ENCODE measurements at regions not wholly inside any gene's neighbourhood (a gene's known extent, or its start where the extent isn't known, plus 50 kb on each side); places are given as distances from the start of the nearest gene placed in this dataset.

DNA sequence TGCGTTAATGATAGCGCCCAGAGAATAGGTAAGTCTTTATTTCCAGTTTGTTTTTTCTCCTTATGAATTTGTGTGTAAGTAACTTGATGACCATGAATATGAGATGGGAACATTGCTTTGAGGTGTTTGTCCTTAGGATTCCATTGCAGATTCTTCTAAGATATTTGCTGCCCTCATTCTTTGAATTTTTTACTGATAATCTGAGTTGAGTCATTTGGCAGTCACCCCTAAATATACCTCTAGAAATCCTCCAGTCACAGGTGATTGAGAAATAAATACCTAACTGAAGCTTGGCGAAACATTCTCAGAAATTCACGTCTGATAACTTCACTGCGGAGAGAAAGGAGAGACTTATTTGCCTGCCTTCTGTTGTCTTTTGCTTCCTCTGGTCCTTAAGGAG is 345.5 kb downstream of the SQOR start:
- no peak for TF ChIP-seq FOXA2 (IDR thresholded peaks at IDR 0.05)
- no peak for TF ChIP-seq NR2F2 (IDR thresholded peaks at IDR 0.05)
- TF ChIP-seq, protein P1, sequence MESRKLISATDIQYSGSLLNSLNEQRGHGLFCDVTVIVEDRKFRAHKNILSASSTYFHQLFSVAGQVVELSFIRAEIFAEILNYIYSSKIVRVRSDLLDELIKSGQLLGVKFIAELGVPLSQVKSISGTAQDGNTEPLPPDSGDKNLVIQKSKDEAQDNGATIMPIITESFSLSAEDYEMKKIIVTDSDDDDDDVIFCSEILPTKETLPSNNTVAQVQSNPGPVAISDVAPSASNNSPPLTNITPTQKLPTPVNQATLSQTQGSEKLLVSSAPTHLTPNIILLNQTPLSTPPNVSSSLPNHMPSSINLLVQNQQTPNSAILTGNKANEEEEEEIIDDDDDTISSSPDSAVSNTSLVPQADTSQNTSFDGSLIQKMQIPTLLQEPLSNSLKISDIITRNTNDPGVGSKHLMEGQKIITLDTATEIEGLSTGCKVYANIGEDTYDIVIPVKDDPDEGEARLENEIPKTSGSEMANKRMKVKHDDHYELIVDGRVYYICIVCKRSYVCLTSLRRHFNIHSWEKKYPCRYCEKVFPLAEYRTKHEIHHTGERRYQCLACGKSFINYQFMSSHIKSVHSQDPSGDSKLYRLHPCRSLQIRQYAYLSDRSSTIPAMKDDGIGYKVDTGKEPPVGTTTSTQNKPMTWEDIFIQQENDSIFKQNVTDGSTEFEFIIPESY (IDR thresholded peaks at IDR 0.05) = no peak
- TF ChIP-seq EGR1 (IDR thresholded peaks at IDR 0.05; ENCODE audit: low read depth in 2 of 2) = no peak
- TF ChIP-seq RXRA (IDR thresholded peaks at IDR 0.05) = no peak
- TF ChIP-seq, protein P2, sequence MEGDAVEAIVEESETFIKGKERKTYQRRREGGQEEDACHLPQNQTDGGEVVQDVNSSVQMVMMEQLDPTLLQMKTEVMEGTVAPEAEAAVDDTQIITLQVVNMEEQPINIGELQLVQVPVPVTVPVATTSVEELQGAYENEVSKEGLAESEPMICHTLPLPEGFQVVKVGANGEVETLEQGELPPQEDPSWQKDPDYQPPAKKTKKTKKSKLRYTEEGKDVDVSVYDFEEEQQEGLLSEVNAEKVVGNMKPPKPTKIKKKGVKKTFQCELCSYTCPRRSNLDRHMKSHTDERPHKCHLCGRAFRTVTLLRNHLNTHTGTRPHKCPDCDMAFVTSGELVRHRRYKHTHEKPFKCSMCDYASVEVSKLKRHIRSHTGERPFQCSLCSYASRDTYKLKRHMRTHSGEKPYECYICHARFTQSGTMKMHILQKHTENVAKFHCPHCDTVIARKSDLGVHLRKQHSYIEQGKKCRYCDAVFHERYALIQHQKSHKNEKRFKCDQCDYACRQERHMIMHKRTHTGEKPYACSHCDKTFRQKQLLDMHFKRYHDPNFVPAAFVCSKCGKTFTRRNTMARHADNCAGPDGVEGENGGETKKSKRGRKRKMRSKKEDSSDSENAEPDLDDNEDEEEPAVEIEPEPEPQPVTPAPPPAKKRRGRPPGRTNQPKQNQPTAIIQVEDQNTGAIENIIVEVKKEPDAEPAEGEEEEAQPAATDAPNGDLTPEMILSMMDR (IDR thresholded peaks at IDR 0.05; ENCODE audit: low read depth, low read length, missing input control) = no peak
- TF ChIP-seq GABPA (IDR thresholded peaks at IDR 0.05 in 1 of 2, conservative IDR thresholded peaks at IDR 0.05 in 1 of 2) = no peak
- no peak for TF ChIP-seq HNF4A (conservative IDR thresholded peaks at IDR 0.05)
- no peak for TF ChIP-seq SP1 (IDR thresholded peaks at IDR 0.05)
- TF ChIP-seq YY1 (IDR thresholded peaks at IDR 0.05) = no peak
- TF ChIP-seq HNF4G (IDR thresholded peaks at IDR 0.05) = no peak
- no peak for TF ChIP-seq FOXA1 (IDR thresholded peaks at IDR 0.05)
- TF ChIP-seq, protein P3, sequence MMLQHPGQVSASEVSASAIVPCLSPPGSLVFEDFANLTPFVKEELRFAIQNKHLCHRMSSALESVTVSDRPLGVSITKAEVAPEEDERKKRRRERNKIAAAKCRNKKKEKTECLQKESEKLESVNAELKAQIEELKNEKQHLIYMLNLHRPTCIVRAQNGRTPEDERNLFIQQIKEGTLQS (IDR thresholded peaks at IDR 0.05) = no peak
- no peak for TF ChIP-seq JUND (IDR thresholded peaks at IDR 0.05)
- TF ChIP-seq, protein P4, sequence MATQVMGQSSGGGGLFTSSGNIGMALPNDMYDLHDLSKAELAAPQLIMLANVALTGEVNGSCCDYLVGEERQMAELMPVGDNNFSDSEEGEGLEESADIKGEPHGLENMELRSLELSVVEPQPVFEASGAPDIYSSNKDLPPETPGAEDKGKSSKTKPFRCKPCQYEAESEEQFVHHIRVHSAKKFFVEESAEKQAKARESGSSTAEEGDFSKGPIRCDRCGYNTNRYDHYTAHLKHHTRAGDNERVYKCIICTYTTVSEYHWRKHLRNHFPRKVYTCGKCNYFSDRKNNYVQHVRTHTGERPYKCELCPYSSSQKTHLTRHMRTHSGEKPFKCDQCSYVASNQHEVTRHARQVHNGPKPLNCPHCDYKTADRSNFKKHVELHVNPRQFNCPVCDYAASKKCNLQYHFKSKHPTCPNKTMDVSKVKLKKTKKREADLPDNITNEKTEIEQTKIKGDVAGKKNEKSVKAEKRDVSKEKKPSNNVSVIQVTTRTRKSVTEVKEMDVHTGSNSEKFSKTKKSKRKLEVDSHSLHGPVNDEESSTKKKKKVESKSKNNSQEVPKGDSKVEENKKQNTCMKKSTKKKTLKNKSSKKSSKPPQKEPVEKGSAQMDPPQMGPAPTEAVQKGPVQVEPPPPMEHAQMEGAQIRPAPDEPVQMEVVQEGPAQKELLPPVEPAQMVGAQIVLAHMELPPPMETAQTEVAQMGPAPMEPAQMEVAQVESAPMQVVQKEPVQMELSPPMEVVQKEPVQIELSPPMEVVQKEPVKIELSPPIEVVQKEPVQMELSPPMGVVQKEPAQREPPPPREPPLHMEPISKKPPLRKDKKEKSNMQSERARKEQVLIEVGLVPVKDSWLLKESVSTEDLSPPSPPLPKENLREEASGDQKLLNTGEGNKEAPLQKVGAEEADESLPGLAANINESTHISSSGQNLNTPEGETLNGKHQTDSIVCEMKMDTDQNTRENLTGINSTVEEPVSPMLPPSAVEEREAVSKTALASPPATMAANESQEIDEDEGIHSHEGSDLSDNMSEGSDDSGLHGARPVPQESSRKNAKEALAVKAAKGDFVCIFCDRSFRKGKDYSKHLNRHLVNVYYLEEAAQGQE (IDR thresholded peaks at IDR 0.05) = no peak
- no peak for TF ChIP-seq TAF1 (conservative IDR thresholded peaks at IDR 0.05)
- TF ChIP-seq, protein P5, sequence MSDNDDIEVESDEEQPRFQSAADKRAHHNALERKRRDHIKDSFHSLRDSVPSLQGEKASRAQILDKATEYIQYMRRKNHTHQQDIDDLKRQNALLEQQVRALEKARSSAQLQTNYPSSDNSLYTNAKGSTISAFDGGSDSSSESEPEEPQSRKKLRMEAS (IDR thresholded peaks at IDR 0.05) = no peak
- TF ChIP-seq RAD21 (IDR thresholded peaks at IDR 0.05) = no peak
- H3K4me1 ChIP-seq (ENCODE audit: control insufficient read depth in 4 of 4, insufficient read depth in 4 of 4, low read length in 3 of 4) = no peaks in the 10 kb centered on the region
- no peaks in the 10 kb centered on the region for H3K36me3 ChIP-seq (ENCODE audit: control insufficient read depth in 4 of 4, insufficient read depth in 3 of 4, low read depth in 1 of 4, low read length in 3 of 4)
- no peak overlapping the region for H3K4me3 ChIP-seq (ENCODE audit: low read depth in 1 of 3, low read length in 3 of 3)
- 71% methylated on average over 5 of the region's 5 CpGs for WGBS
- H3K27ac ChIP-seq (ENCODE audit: low read depth in 1 of 2, low read length in 2 of 2) = no peak overlapping the region
- H3K9me3 ChIP-seq (ENCODE audit: control insufficient read depth in 4 of 4, low read length in 3 of 4) = peaks cover 0 to 2% (median under 1%) of the 10 kb centered on the region in 4 donors
- H3K9ac ChIP-seq (ENCODE audit: low read depth in 1 of 2, low read length in 2 of 2) = no peak overlapping the region
- no peak for DNase-seq (ENCODE audit: low spot score)
- no peaks in the 10 kb centered on the region for H3K27me3 ChIP-seq (ENCODE audit: control insufficient read depth in 4 of 4, insufficient read depth in 4 of 4, low read length in 3 of 4)
